Sigmoid colon (tissue), 4 donors: ENCODE measurements at regions not wholly inside any gene's neighbourhood (a gene's known extent, or its start where the extent isn't known, plus 50 kb on each side); places are given as distances from the start of the nearest gene placed in this dataset.

Experiments
- POLR2A ChIP-seq, 2 donors: fragments of 450-650 bp; IDR thresholded peaks; one replicate each; pipeline ENCODE4 v1.6.1; 2016; ENCODE audit warnings: antibody characterized with exemption in 2 of 2, mild to moderate bottlenecking in 2 of 2, moderate library complexity in 2 of 2
- POLR2AphosphoS5 ChIP-seq, 4 donors: sonication (generic); formaldehyde crosslinking; IDR thresholded peaks; one replicate each; pipeline ENCODE4 v1.6.1; 2017; ENCODE audit warnings: antibody characterized with exemption in 4 of 4
- TF ChIP-seq, protein P1 (sequence below), 4 experiments: fragments of 450-650 bp in 3 of 4; fragments of 200-600 bp in 1 of 4; IDR thresholded peaks; one replicate each; pipeline ENCODE4 v1.5.1; 2016 to 2019; ENCODE audit warnings: antibody characterized with exemption in 4 of 4, mild to moderate bottlenecking in 3 of 4, moderate library complexity in 2 of 4

DNA sequence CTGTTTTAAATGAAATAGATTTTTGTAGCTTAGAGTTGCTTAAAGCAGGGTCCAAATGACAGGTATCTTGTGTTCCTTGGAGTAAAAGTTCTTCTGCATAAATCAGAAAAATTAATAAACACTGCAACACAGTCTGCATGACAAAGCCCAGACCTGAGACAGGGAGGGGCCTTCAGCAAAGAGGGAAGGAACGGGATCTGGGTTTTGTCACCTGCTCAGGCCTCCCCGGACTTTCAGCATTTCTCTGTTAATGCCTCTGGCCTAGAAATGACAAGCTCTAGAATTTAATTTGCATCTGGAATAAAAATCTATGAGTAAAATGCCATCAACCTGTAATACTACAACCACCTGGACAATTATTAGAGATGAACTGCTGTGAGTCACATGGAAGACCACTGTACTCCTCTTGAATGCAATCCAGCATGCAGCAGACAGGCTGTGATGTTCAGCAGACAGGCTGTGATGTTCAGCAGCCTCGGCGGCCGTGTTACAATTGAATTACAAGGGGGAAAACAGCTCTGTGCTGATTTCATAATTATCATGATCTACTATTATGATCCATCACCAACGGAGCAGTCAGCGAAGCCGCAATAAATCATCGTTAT is 170.2 kb downstream of the TOX3 start:
- TF ChIP-seq, protein P1, sequence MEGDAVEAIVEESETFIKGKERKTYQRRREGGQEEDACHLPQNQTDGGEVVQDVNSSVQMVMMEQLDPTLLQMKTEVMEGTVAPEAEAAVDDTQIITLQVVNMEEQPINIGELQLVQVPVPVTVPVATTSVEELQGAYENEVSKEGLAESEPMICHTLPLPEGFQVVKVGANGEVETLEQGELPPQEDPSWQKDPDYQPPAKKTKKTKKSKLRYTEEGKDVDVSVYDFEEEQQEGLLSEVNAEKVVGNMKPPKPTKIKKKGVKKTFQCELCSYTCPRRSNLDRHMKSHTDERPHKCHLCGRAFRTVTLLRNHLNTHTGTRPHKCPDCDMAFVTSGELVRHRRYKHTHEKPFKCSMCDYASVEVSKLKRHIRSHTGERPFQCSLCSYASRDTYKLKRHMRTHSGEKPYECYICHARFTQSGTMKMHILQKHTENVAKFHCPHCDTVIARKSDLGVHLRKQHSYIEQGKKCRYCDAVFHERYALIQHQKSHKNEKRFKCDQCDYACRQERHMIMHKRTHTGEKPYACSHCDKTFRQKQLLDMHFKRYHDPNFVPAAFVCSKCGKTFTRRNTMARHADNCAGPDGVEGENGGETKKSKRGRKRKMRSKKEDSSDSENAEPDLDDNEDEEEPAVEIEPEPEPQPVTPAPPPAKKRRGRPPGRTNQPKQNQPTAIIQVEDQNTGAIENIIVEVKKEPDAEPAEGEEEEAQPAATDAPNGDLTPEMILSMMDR (IDR thresholded peaks at IDR 0.05): no peak
- TF ChIP-seq POLR2A (IDR thresholded peaks at IDR 0.05) (no peak), POLR2AphosphoS5 (IDR thresholded peaks at IDR 0.05) (peak; percentile 60 to 90 (median 76))
